T-helper 9 cell (primary cell): ENCODE measurements at regions not wholly inside any gene's neighbourhood (a gene's known extent, or its start where the extent isn't known, plus 50 kb on each side); places are given as distances from the start of the nearest gene placed in this dataset.
"Not testable (repeated sequence)": the region's sequence is repeated elsewhere in the genome, so short reads cannot be mapped to it uniquely, and the experiment has no call there.

ENCODE experiments used
- DNase-seq: peaks from one replicate; pipeline ENCODE4 v3.0.0-alpha.2; 2020

- DNase-seq: not testable (repeated sequence)
Measured at GRCh38 chr12:131277186-131278091, 323.7 kb downstream of the ADGRD1 start.

DNA sequence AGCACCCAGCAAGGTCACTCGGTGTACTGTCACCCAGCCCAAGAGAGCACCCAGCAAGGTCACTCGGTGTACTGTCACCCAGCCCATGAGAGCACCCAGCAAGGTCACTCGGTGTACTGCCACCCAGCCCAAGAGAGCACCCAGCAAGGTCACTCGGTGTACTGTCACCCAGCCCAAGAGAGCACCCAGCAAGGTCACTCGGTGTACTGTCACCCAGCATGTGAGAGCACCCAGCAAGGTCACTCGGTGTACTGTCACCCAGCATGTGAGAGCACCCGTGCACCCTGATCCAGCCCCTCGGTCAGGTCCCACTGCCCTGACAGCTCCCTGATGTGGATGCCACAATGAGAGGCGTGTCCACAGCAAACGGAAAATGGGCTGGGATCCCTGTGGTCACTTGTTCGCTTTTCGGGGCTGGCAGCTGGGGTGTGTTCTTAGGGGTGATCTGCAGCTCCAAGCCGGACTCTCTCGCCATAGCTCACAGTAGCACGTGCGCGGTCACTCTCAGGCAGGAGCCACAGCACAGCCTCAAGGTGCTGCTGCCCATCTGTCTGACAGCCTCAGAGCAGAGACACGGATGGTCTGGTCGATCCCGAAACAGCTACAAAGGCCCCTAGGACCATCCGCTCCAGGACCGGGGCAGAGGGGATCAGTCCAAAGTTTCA, 324.9 kb downstream of the ADGRD1 start:
- not testable (repeated sequence) for DNase-seq

DNA sequence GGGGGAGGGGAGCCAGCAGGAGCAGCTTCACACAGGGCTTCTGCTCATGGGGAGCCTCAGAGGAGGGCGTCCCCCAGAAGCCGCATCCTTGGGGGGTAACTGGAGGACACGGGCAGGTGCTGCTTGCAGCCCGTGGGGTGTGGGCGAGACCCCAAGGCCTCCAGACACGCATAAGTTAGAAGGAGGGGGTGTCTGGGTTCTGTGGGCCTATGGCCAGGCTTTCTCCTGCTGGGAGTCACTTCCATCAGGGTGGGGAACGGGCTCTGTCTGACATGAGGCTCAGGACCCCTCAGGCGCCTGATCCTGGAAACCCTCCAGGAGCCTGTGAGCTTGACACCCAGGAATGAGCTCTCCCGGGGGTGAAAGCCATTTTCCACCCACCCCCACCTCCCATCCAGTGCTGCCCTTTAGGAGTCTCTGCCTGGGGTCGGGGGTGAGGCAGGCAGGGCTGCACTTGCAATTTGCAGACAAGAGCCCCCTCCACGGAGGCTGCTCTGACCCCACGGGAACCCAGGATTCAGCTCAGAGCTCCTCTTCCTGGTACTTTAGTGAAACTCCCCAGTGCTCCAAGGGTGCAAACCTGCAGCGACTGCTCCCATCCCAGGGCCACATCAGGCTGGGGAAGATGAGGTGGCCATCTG, 325.7 kb downstream of the ADGRD1 start:
- DNase-seq: no peak

DNA sequence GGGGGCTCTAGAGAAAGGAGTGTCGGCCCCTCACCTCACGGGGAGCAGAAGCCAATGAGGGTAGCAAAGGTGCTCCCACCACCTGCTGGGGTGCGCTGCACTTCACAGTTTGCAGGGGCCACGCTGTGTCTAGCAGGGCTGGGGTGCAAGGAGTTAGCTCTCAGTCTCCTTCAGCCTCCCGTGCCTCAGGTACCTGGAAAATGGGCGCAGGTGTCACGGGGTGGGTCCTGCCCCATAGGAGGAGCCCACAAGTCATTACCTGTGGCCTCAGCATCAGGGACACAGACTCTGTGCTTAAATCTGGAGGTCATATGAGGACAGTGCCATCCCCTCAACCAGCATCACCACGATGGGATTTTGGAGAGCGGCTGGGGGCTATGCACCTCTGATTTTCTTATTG, 326.7 kb downstream of the ADGRD1 start:
- no peak for DNase-seq

DNA sequence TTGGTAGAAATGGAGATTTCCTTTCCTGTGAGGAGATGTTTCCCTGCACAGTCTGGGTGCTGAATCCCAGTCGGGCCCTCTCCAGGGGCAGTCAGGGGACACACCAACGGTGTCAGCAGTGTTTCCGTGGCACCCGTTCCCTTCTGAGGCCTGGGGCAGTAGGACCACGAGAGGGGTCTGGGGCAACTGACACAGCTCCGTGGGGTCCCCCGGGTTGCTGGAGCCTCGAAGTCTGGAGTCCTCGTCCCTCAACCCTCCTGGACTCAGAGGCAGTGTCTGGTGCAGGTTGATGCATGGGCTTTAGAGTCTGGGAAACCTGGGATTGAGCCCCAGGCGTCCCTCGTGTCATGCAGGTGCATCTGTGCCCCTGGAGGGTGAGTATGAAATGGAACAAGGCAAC, 327.3 kb downstream of the ADGRD1 start:
- DNase-seq: no peak

GRCh38 chr12:131282292-131283080, 328.8 kb downstream of the ADGRD1 start:
- DNase-seq: no peak

GRCh38 chr12:131283191-131283861, 329.6 kb downstream of the ADGRD1 start:
- no peak for DNase-seq

DNA sequence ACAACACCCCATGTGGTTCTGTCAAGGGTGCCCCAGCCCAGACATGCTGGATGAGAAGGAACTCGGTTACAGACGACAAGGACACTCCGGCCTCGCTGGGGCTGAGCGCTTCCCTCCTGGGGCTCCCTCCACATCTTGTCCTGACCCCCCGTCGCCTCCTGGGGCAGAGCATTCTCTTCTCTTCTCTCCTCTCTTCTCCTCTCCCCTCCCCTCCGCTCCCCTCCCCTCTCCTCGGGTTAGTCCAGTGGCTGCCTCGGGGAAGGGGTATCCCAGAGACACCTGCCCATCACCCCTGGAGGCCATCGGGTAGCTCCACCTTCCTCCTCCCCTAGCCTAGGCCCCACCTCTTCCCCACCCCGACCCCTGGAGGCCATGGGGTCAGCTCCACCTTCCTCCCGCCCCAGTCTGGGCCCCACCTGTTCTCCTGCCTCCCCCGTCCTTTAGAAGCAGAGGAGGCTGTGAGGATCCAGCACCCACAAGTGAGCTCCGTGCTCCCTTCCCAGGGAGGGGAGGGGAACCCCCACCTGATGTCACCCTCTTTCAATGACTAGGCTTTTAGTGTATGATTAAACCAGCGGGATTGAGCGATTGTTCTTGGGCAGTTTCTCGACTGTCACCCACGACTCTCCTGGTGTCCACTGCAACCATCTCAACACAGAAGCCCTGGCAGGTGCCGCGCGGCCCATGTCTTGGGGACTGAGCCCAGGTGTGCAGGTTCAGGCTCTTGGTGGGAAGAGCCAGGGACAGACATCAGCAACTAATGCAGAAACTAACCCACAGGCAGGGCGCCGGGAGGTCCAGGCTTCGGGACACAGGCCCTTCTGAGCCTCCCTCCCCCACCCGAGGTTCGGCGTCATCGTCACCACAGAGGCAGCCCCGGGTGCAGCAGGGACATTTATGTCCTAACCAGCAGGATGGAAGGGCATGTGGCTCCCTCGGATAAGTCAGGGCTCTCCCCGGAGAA, 330.4 kb downstream of the ADGRD1 start:
- not testable (repeated sequence) for DNase-seq

DNA sequence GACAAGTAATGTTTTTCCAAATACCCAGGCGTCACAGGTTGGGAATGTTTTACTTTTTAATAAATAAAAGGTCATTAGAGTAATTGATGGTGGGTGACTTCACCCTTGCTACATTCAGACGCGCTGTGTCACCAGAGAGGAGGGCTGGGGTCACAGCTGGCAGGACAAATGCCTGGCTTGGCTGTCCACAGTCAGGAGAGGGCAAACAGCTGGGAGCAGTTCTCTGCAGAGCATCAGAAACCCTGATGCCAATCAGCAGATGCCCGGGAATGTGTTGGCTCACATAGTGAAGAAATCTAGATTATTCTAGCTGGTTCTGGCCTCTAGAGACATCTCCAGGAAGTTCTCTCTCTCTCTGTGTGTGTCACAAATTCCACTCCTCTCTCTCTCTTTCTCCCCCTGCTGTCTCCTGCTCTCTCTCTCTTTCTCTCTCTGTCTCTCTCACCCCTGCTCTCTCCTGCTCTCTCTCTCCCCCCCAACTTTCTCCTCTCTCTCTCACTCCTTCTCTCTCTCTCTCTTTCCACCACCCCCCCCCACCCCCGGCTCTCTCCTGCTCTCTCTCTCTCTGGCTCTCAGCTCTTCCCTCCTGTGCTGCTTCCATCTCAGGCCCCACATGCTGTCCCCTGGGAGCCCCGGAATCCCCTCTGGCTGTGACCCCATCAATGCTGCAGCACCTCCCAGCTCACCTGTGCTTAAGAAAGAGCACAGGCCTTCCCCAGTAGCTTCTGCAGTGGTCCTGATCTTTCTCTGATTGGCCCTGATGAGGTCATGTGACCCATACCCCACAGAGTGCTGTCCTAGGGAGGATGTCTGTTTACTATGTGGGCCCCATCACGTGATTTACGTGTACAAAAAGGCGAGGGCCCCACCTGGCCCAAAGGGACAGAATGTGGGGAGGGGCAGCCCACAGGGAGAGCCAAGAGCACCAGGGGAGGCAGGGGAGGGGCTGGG, 331.5 kb downstream of the ADGRD1 start:
- not testable (repeated sequence) for DNase-seq

DNA sequence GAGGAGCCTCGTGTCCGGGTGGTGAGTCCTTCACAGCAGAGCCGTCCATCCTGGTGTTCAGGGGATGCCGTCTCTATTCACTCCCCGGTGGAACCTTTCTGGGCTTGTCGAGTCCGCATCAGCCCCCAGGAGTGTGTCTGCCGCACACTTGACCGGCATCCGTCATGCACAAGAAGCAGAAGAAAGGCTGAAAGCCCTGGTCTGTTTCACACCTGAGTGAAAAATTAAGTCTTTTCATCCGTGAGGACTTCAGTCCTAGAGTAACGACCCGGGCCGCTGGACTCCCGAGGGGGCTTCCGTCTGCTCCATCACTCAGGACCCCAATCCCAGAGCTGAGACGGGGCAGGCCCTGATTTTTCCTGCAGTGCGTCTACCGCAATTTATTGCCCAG, 332.2 kb downstream of the ADGRD1 start:
- DNase-seq: not testable (repeated sequence)

- not testable (repeated sequence) for DNase-seq
Measured at GRCh38 chr12:131286301-131286700, 332.6 kb downstream of the ADGRD1 start.

DNA sequence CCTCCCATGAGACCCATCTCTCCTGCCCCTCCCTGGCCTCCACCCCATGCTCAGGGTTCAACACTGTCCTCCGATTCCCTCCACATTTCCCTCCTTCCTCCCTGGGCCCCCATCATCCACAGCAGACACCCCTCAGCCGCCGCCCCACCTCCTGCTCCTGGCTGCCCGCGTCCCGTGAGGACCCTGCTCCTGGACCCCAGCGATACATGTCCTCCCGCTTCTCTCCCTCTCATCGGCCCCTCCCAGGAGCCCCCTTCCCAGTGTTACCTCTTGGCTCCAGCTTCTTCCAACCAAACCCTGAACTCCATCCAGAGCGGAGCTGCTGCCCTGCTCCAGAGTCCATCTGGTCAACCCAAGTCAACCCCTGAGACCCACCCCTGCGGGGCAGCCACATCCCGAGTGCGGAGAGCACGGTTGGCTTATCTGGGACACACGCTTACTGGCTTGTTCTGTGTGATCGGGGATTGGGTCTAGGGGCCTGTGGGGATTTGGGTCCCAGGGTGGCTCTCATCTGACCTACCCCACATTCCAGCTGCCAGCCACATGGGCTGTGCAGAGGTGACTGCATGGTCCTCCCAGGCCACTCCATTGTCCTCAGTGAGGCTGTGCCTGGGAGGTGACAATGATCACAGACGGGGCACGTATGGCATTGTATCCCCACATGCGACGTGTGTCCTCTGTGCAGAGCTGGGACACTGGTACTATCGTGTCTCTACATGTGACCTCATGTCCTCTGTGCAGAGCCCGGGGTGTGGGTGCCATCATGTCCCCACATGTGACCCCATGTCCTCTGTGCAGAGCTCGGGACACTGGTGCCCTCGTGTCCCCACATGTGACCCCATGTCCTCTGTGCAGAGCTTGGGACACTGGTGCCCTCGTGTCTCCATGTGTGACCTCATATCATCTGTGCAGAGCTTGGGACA, 333.6 kb downstream of the ADGRD1 start:
- DNase-seq: no peak

DNA sequence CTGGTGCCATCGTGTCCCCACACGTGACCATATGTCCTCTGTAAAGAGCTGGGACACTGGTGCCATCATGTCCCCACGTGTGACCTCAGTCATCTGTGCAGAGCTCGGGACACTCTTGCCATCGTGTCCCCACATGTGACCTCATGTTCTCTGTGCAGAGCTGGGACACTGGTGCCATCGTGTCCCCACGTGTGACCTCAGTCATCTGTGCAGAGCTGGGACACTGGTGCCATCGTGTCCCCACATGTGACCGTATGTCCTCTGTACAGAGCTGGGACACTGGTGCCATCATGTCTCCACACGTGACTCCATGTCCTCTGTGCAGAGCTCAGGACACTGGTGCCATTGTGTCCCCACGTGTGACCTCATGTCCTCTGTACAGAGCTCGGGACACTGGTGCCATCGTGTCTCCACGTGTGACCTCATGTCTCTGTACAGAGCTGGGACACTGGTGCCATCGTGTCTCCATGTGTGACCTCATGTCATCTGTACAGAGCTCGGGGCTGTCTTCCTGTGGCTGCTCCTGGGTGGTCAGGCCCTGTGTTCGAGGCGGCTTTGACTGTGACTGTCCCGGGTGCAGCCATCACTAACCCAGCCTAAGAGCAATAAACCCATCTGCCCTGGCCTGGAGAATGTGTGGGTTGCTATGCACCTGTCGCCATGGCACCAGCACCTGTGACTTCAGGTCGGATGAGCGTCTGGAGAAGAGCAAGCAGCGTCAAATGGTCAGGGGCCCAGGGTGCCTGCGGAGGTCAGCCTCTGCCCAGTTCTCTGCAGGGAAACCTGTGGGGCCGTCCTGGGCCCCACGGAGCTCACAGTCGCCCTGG, 334.4 kb downstream of the ADGRD1 start:
- DNase-seq: no peak

GRCh38 chr12:131288765-131289695, 335.3 kb downstream of the ADGRD1 start:
- not testable (repeated sequence) for DNase-seq

- not testable (repeated sequence) for DNase-seq
Measured at GRCh38 chr12:131289807-131290206, 336.1 kb downstream of the ADGRD1 start.

DNA sequence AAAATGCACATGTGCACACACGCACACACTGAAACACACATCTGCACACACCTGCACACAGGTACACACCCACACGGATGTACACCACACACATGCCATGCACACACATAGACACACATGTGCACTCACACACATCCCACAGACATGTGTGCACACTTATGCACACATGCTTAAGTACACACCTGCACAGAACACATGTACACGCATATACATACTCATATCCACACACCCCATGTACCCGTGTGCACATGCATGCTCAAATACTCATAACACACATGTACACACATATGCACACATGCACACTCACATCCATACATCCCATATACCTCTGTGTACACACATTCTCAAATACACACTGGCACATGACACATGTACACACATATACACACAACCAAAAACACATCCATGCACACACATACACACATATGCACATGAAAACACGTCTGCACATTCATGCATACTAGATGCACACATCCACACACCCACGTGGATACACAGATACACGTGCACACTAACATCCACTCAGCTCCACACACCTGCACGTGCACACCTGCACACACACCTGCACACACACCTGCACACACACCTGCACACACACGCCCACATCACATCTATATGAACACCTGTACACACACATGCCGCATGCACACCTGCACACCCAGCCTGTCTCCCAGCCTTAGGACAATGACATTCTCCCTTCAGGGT, 336.7 kb downstream of the ADGRD1 start:
- DNase-seq: no peak
